ENCODE measurements at regions not wholly inside any gene's neighbourhood (a gene's known extent, or its start where the extent isn't known, plus 50 kb on each side); places are given as distances from the start of the nearest gene placed in this dataset.

DNA sequence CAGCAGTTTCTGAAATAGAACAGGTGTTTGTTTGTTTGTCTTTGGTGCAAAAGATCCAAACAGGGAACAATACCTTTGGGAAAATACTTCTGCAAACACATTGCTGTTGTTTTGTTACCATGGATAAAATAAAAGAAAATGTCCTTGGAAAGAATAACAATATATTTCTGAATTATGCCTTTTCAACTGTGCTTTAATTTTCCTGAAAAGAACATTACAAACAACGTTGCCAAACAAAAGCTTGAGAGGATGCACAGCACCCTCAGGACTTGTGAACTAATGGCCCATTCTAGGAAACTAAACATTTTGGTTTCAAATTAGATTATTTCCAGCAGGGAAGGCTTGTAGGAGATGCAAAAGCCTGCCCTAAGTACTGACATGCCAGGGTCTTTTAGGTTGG is 967.2 kb downstream of the TLE4 start:
- intact Hi-C loops (cut with DNase I; ENCODE audit: low total_unique reads), result no loop called here
- 47 to 61% methylated on average over 1 of the region's 1 CpG for WGBS, 2 donors
- no peak for DNase-seq (ENCODE audit: low spot score in 2 of 2)
- TF ChIP-seq, protein P1, sequence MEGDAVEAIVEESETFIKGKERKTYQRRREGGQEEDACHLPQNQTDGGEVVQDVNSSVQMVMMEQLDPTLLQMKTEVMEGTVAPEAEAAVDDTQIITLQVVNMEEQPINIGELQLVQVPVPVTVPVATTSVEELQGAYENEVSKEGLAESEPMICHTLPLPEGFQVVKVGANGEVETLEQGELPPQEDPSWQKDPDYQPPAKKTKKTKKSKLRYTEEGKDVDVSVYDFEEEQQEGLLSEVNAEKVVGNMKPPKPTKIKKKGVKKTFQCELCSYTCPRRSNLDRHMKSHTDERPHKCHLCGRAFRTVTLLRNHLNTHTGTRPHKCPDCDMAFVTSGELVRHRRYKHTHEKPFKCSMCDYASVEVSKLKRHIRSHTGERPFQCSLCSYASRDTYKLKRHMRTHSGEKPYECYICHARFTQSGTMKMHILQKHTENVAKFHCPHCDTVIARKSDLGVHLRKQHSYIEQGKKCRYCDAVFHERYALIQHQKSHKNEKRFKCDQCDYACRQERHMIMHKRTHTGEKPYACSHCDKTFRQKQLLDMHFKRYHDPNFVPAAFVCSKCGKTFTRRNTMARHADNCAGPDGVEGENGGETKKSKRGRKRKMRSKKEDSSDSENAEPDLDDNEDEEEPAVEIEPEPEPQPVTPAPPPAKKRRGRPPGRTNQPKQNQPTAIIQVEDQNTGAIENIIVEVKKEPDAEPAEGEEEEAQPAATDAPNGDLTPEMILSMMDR (IDR thresholded peaks at IDR 0.05), result no peak
- TF ChIP-seq POLR2A (IDR thresholded peaks at IDR 0.05), result no peak
- no peak overlapping the region for H3K4me3 ChIP-seq (ENCODE audit: low read depth, poor library complexity, severe bottlenecking)

DNA sequence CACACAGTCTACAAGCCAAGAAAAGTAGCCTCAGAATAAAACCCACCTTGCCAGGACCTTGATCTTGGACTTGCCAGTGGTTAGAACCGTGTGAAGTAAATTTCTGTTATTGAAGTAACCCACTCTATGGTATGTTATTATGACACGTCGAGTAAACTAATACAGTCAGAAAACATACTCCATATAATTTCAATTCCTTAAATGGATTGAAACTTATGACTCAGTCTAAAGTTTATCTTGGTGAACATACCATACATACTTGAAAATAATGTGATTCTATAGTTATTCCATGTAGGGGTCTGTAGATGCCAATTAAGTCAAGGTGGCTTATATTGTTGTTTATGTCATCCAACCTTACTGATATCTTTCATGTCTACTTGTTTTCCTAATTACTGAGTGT is 950.7 kb downstream of the TLE4 start:
- intact Hi-C loops (cut with DNase I; ENCODE audit: low total_unique reads), result no loop called here
- no peak for DNase-seq (ENCODE audit: low spot score in 2 of 2)
- WGBS, 2 donors, result 82 to 92% methylated on average over 3 of the region's 3 CpGs
- H3K4me3 ChIP-seq (ENCODE audit: low read depth, poor library complexity, severe bottlenecking), result no peak overlapping the region
- TF ChIP-seq, protein P1 (IDR thresholded peaks at IDR 0.05), result no peak
- TF ChIP-seq POLR2A (IDR thresholded peaks at IDR 0.05), result no peak

DNA sequence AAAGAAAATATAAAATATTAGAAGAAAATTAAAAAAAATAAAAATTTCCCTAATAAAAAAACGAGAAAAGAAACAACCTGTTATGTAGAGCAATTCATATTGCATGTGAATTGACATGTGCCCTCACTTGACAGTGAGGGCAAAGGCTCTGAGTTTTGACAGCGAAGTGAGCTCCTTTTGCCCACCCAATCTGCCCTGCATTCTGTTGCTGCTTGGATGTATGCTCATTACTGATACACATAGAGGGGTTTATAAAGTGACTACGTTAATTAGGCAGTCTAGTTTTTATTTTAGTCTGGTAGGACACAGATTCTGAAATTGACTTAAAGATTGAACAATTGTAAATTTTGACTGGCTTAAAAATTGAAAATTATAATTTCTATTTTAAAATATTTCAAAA is 949.4 kb downstream of the TLE4 start:
- 74 to 77% methylated on average over 3 of the region's 3 CpGs for WGBS, 2 donors
- intact Hi-C loops (cut with DNase I; ENCODE audit: low total_unique reads), result no loop called here
- TF ChIP-seq POLR2A (IDR thresholded peaks at IDR 0.05), result no peak
- TF ChIP-seq, protein P1 (IDR thresholded peaks at IDR 0.05), result no peak
- H3K4me3 ChIP-seq (ENCODE audit: low read depth, poor library complexity, severe bottlenecking), result no peak overlapping the region
- DNase-seq (ENCODE audit: low spot score in 2 of 2), result no peak

DNA sequence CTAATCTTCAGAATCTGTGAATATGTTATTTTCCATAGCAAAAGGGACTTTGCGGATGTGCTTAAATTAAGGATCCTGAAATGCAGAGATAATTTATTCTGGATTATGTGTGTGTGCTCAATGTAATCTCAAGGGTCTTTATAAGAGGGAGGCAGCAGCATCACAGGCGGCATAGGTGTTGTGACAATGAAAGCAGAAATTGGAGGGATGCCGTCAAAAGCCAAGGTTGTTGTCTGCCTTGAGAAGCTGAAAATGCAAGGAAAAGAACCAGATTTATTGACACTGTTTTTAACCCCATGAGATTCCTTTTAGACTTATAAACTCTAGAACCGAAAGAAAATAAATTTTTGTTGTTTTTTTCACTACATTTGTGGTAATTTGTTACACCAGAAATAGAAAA is 948.5 kb downstream of the TLE4 start:
- no peak overlapping the region for H3K4me3 ChIP-seq (ENCODE audit: low read depth, poor library complexity, severe bottlenecking)
- TF ChIP-seq POLR2A (IDR thresholded peaks at IDR 0.05), result no peak
- TF ChIP-seq, protein P1 (IDR thresholded peaks at IDR 0.05), result no peak
- 88 to 94% methylated on average over 4 of the region's 4 CpGs for WGBS, 2 donors
- intact Hi-C loops (cut with DNase I; ENCODE audit: low total_unique reads), result no loop called here
- DNase-seq (ENCODE audit: low spot score in 2 of 2), result no peak

DNA sequence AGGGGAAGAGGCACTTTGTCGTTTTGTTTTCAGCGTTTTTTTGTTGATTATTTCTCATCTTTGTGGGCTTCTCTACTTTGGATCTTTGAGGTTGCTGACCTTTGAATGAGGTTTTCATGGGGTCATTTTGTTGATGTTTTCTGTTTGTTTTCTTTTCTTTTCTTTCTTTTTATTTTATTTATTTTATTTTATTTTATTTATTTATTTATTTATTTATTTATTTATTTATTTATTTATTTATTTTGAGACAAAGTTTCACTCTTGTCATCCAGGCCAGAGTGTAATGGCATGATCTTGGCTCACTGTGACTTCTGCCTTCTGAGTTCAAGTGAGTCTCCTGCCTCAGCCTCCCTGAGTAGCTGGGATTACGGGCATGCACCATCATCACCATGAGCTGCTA is 946.7 kb downstream of the TLE4 start:
- TF ChIP-seq, protein P1 (IDR thresholded peaks at IDR 0.05), result no peak
- no peak for TF ChIP-seq POLR2A (IDR thresholded peaks at IDR 0.05)
- DNase-seq (ENCODE audit: low spot score in 2 of 2), result no peak
- 90 to 91% methylated on average over 3 of the region's 3 CpGs for WGBS, 2 donors
- H3K4me3 ChIP-seq (ENCODE audit: low read depth, poor library complexity, severe bottlenecking), result no peak overlapping the region
- intact Hi-C loops (cut with DNase I; ENCODE audit: low total_unique reads), result no loop called here

DNA sequence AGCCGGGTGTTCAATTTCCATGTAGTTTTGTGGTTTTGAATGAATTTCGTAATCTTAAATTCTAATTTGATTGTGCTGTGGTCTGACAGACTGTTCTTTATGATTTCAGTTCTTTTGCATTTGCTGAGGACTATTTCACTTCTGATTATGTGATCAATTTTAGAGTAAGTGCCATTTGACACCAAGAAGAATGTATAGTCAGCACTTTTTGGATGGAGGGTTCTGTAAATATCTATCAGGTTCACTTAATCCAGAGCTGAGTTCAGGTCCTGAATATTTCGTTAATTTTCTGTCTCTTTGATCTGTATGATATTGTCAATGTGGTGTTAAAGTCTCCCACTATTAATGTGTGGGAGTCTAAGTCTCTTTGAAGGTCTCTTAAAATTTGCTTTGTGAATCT is 944.9 kb downstream of the TLE4 start:
- intact Hi-C loops (cut with DNase I; ENCODE audit: low total_unique reads), result no loop called here
- no peak for DNase-seq (ENCODE audit: low spot score in 2 of 2)
- WGBS, 2 donors, result 85 to 87% methylated on average over 3 of the region's 3 CpGs
- no peak overlapping the region for H3K4me3 ChIP-seq (ENCODE audit: low read depth, poor library complexity, severe bottlenecking)
- TF ChIP-seq, protein P1 (IDR thresholded peaks at IDR 0.05), result no peak
- no peak for TF ChIP-seq POLR2A (IDR thresholded peaks at IDR 0.05)
